H1 (cell line): ENCODE measurements at regions not wholly inside any gene's neighbourhood (a gene's known extent, or its start where the extent isn't known, plus 50 kb on each side); places are given as distances from the start of the nearest gene placed in this dataset.
A peak's percentile ranks its signal among the peaks of the same experiment; 100 is the strongest.

Experiments used
- CTCF ChIA-PET: fragments of 300-600 bp; sonication (Branson Sonifier 250); formaldehyde crosslinking; loops from one replicate; lab custom pipeline; 2021; ENCODE audit not compliant: partially characterized antibody; lab: Charles Lee
- POLR2A ChIA-PET: fragments of 300-600 bp; sonication (Branson Sonifier 250); formaldehyde crosslinking; loops from one replicate; lab custom pipeline; 2021; ENCODE audit warnings: inconsistent platforms; ENCODE audit not compliant: partially characterized antibody; lab: Charles Lee
- DNase-seq, 2 experiments: peaks; one replicate each; pipeline versions ENCODE4 v3.0.0 to v3.0.0-alpha.2; 2010 to 2022; ENCODE audit warnings: low spot score in 2 of 2, low read depth in 1 of 2, mixed read lengths in 1 of 2
- FAIRE-seq: peaks from 2 replicates; lab custom pipeline; 2011; peaks lifted over from hg19 to GRCh38; lab: Jason Lieb, UNC
- H2AFZ ChIP-seq: 2 replicates; pipeline ENCODE4 v1.8.1; 2012; ENCODE audit warnings: low read length, inconsistent platforms
- H2AK5ac ChIP-seq: 2 replicates; pipeline ENCODE4 v1.6.1; 2013; ENCODE audit warnings: low read depth, low read length
- H2BK120ac ChIP-seq: replicated peaks from 2 replicates; pipeline ENCODE3; 2013; ENCODE audit warnings: low read depth, low read length, inconsistent platforms
- H2BK12ac ChIP-seq: 2 replicates; pipeline ENCODE4 v1.6.1; 2013; ENCODE audit warnings: low read depth, low read length
- H2BK15ac ChIP-seq: 2 replicates; pipeline ENCODE4 v1.6.1; 2013; ENCODE audit warnings: low read length
- H2BK20ac ChIP-seq: 2 replicates; pipeline ENCODE4 v1.6.1; 2013; ENCODE audit warnings: low read length
- H2BK5ac ChIP-seq: 2 replicates; pipeline ENCODE4 v1.6.1; 2013; ENCODE audit warnings: low read depth, low read length
- H3K14ac ChIP-seq: 2 replicates; pipeline ENCODE4 v1.6.1; 2013; ENCODE audit warnings: inconsistent platforms; ENCODE audit not compliant: insufficient read length
- H3K18ac ChIP-seq: 2 replicates; pipeline ENCODE4 v1.6.1; 2013; ENCODE audit warnings: low read length; ENCODE audit errors: extremely low read depth
- H3K23ac ChIP-seq: 2 replicates; pipeline ENCODE4 v1.6.1; 2013; ENCODE audit warnings: inconsistent platforms; ENCODE audit not compliant: insufficient read length
- H3K23me2 ChIP-seq: 2 replicates; pipeline ENCODE4 v1.6.1; 2013; ENCODE audit warnings: low read depth, low read length
- H3K27ac ChIP-seq: 2 replicates; pipeline ENCODE4 v1.6.1; 2011; ENCODE audit warnings: low read depth, low read length, inconsistent platforms
- H3K27me3 ChIP-seq, 4 experiments: replicated peaks in 1 of 4; 1 replicate in 1 of 4; 2 replicates in 3 of 4; pipeline versions ENCODE4 v1.6.1 to v1.8.1; 2011 to 2013; ENCODE audit warnings: low read length in 3 of 4, mild to moderate bottlenecking in 3 of 4, inconsistent platforms in 2 of 4, mixed read lengths in 2 of 4, moderate library complexity in 1 of 4; ENCODE audit not compliant: control insufficient read depth in 3 of 4, insufficient read depth in 3 of 4; ENCODE audit errors: extremely low read depth in 1 of 4
- H3K36me3 ChIP-seq, 4 experiments: 2 replicates each; pipeline versions ENCODE4 v1.6.1 to v1.8.1; 2011 to 2013; ENCODE audit warnings: mild to moderate bottlenecking in 4 of 4, low read length in 3 of 4, moderate library complexity in 2 of 4, control low read depth in 1 of 4, inconsistent platforms in 1 of 4; ENCODE audit not compliant: insufficient read depth in 4 of 4, control insufficient read depth in 2 of 4
- H3K4ac ChIP-seq: replicated peaks from 2 replicates; pipeline ENCODE3; 2013; ENCODE audit warnings: low read length, low read depth, mixed read lengths, inconsistent platforms; ENCODE audit not compliant: insufficient read length
- H3K4me1 ChIP-seq, 4 experiments: replicated peaks in 1 of 4; 1 replicate in 1 of 4; 2 replicates in 3 of 4; pipeline versions ENCODE4 v1.6.1 to v1.8.1; 2011 to 2013; ENCODE audit warnings: low read length in 3 of 4, inconsistent platforms in 2 of 4, mixed read lengths in 1 of 4; ENCODE audit not compliant: insufficient read depth in 4 of 4, control insufficient read depth in 3 of 4
- H3K4me2 ChIP-seq, 2 experiments: 2 replicates each; pipeline versions ENCODE4 v1.6.1 to v1.8.1; 2011 to 2013; ENCODE audit warnings: low read depth in 2 of 2, low read length in 2 of 2, control low read depth in 1 of 2, inconsistent platforms in 1 of 2, mild to moderate bottlenecking in 1 of 2; ENCODE audit not compliant: insufficient read depth in 1 of 2
- H3K4me3 ChIP-seq, 4 experiments: fragments of 200-600, 300-600 bp in 1 of 4; sonication (generic), shearing (Covaris generic), sonication (Bioruptor Twin) in 1 of 4; 2 replicates each; pipeline versions ENCODE4 v1.5.1 to v1.8.1; 2011 to 2016; ENCODE audit warnings: low read length in 4 of 4, low read depth in 3 of 4, control low read depth in 2 of 4, inconsistent platforms in 2 of 4, mild to moderate bottlenecking in 2 of 4, mixed read lengths in 1 of 4, moderate library complexity in 1 of 4; ENCODE audit not compliant: insufficient read depth in 2 of 4; ENCODE audit errors: extremely low read depth in 1 of 4
- H3K56ac ChIP-seq: replicated peaks from 2 replicates; pipeline ENCODE3; 2013; ENCODE audit warnings: low read depth, mild to moderate bottlenecking, mixed read lengths, low read length, inconsistent platforms; ENCODE audit not compliant: insufficient read length
- H3K79me1 ChIP-seq: 2 replicates; pipeline ENCODE4 v1.6.1; 2013; ENCODE audit warnings: low read depth, low read length, control low read depth
- H3K79me2 ChIP-seq, 2 experiments: 2 replicates each; pipeline versions ENCODE4 v1.6.1 to v1.8.1; 2012 to 2013; ENCODE audit warnings: low read length in 2 of 2, mild to moderate bottlenecking in 2 of 2, inconsistent platforms in 1 of 2; ENCODE audit not compliant: insufficient read depth in 2 of 2, control insufficient read depth in 1 of 2
- H3K9ac ChIP-seq, 4 experiments: replicated peaks in 1 of 4; 1 replicate in 1 of 4; 2 replicates in 3 of 4; pipeline versions ENCODE4 v1.6.1 to v1.8.1; 2011 to 2013; ENCODE audit warnings: low read depth in 3 of 4, low read length in 3 of 4, control low read depth in 2 of 4, mild to moderate bottlenecking in 2 of 4, moderate library complexity in 2 of 4, inconsistent platforms in 1 of 4; ENCODE audit errors: extremely low read depth in 1 of 4
- H3K9me3 ChIP-seq, 2 experiments: 2 replicates each; pipeline versions ENCODE4 v1.6.1 to v1.8.1; 2012 to 2013; ENCODE audit warnings: mild to moderate bottlenecking in 2 of 2, moderate library complexity in 2 of 2, control low read depth in 1 of 2, inconsistent platforms in 1 of 2, low read depth in 1 of 2, low read length in 1 of 2, mixed read lengths in 1 of 2; ENCODE audit not compliant: insufficient read depth in 2 of 2
- H4K20me1 ChIP-seq, 2 experiments: replicated peaks in 1 of 2; 2 replicates each; pipeline versions ENCODE3 to v1.8.1; 2011 to 2013; ENCODE audit warnings: inconsistent platforms in 2 of 2, low read length in 2 of 2, mild to moderate bottlenecking in 1 of 2; ENCODE audit not compliant: insufficient read depth in 2 of 2, control insufficient read depth in 1 of 2
- H4K5ac ChIP-seq: 2 replicates; pipeline ENCODE4 v1.6.1; 2013; ENCODE audit warnings: low read length, low read depth, mixed read lengths, inconsistent platforms; ENCODE audit not compliant: insufficient read length
- H4K8ac ChIP-seq: 2 replicates; pipeline ENCODE4 v1.8.0; 2013; ENCODE audit warnings: mild to moderate bottlenecking, moderate library complexity, low read length, inconsistent platforms; ENCODE audit not compliant: insufficient read depth; ENCODE audit errors: extremely low read depth
- H4K91ac ChIP-seq: replicated peaks from 2 replicates; pipeline ENCODE3; 2013; ENCODE audit warnings: low read length, mixed read lengths, inconsistent platforms; ENCODE audit not compliant: insufficient read length
- PHF8 ChIP-seq: fragments of 200-600 bp; sonication (generic); conservative IDR thresholded peaks from 2 replicates; pipeline ENCODE4 v1.7.1; 2012; ENCODE audit warnings: low read depth, mild to moderate bottlenecking, inconsistent platforms, low read length, moderate library complexity
- TEAD4 ChIP-seq: IDR thresholded peaks from 2 replicates; pipeline ENCODE4 v1.6.1; 2012; ENCODE audit warnings: low read depth, low read length, inconsistent platforms, mixed read lengths
- WGBS, 2 experiments: shearing (Covaris generic) in 1 of 2; methylation state at CpG; one replicate each; pipeline versions ENCODE4 v1.1.6 to v1.1.7; 2013 to 2015; ENCODE audit warnings: low lambda C conversion rate in 2 of 2, mixed read lengths in 2 of 2, inconsistent platforms in 1 of 2, low coverage in 1 of 2, missing lambda C conversion rate in 1 of 2; ENCODE audit not compliant: insufficient replicate concordance in 2 of 2, insufficient coverage in 1 of 2, insufficient read length in 1 of 2; ENCODE audit errors: extremely low coverage in 1 of 2, missing lambda C conversion rate in 1 of 2; 5-methylcytosine and 5-hydroxymethylcytosine counted together

DNA sequence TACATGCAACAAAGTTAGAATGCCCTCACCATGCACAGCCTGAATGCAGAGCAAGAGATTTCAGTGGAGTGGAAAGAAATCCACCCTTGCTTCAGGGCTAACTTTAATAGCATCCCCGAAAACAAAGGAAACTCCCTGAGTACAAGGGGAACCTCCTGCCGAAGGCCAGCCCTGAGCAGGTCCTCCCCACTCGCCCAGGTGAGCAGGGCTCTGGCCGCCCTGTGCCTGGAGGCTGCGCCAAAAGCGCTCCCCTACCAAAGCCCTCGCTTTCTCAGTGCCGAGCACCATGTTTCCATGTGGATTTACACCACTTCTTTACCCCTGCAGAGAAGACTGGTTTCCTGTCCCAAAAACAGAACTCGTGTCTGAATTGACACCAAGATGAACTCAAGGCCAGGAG lies 61.9 kb upstream of the RPS6KA2 start:
- TF ChIP-seq TEAD4 = no peak
- no peak for TF ChIP-seq PHF8
- no peaks in the 10 kb centered on the region for H3K79me2 ChIP-seq
- H3K27ac ChIP-seq = no peak overlapping the region
- no peaks in the 10 kb centered on the region for H4K20me1 ChIP-seq
- H2BK20ac ChIP-seq = no peak overlapping the region
- no peak overlapping the region for H3K56ac ChIP-seq
- no peaks in the 10 kb centered on the region for H3K9me3 ChIP-seq
- H3K4ac ChIP-seq = no peak overlapping the region
- H2AK5ac ChIP-seq = no peak overlapping the region
- no peak overlapping the region for H2BK12ac ChIP-seq
- H4K5ac ChIP-seq = no peak overlapping the region
- WGBS, 2 experiments = 87% methylated on average over 9 of the region's 9 CpGs; no CpG with 5 or more reads in 1 of the 2 experiments
- no peak overlapping the region for H3K14ac ChIP-seq
- H2BK5ac ChIP-seq = no peak overlapping the region
- no peak overlapping the region for H4K91ac ChIP-seq
- peaks cover 0 to 3% (median 0%) of the 10 kb centered on the region in 4 experiments; a peak in 1 of 7 replicates for H3K27me3 ChIP-seq
- FAIRE-seq (no peak), DNase-seq (no peak)
- no peak overlapping the region for H3K9ac ChIP-seq
- CTCF ChIA-PET = interaction anchor here (1.1 kb wide), 1 partner anchor 8 kb away, joined by 5 read pairs; no protein-coding TSS in a partner anchor
- H3K18ac ChIP-seq = no peak overlapping the region
- H3K79me1 ChIP-seq = no peaks in the 10 kb centered on the region
- no peaks in the 10 kb centered on the region for H3K36me3 ChIP-seq
- no peak overlapping the region for H3K4me2 ChIP-seq
- POLR2A ChIA-PET = no interaction called here
- H3K23ac ChIP-seq = no peak overlapping the region
- no peak overlapping the region for H4K8ac ChIP-seq
- H2AFZ ChIP-seq = no peak overlapping the region
- H3K23me2 ChIP-seq = no peaks in the 10 kb centered on the region
- peaks cover 0 to 13% (median 9%) of the 10 kb centered on the region in 4 experiments; a peak in 6 of 7 replicates for H3K4me1 ChIP-seq
- H3K4me3 ChIP-seq = no peak overlapping the region
- no peak overlapping the region for H2BK120ac ChIP-seq
- peak overlapping the region; percentile 6; the same call in 1 of the 2 replicates for H2BK15ac ChIP-seq
